Lower lobe of right lung (tissue), 2 donors: ENCODE measurements at regions not wholly inside any gene's neighbourhood (a gene's known extent, or its start where the extent isn't known, plus 50 kb on each side); places are given as distances from the start of the nearest gene placed in this dataset.

ENCODE experiments used
- ATAC-seq, 2 donors: fragments of 200-7000 bp; cut with Tn5 transposase; one replicate each; pipeline ENCODE4 v1.9.1; 2020 to 2022; ENCODE audit warnings: mild to moderate bottlenecking in 2 of 2, moderate library complexity in 2 of 2
- DNase-seq: peaks from one replicate; pipeline ENCODE4 v3.0.0-alpha.2; 2020
- H3K27ac ChIP-seq: fragments of 200-600 bp; one replicate; pipeline ENCODE4 v1.8.0; 2022
- H3K27me3 ChIP-seq: fragments of 200-600 bp; one replicate; pipeline ENCODE4 v1.8.0; 2022; ENCODE audit warnings: low read depth
- H3K36me3 ChIP-seq: fragments of 200-600 bp; one replicate; pipeline ENCODE4 v1.8.0; 2022; ENCODE audit warnings: mild to moderate bottlenecking
- H3K4me1 ChIP-seq: fragments of 200-600 bp; one replicate; pipeline ENCODE4 v1.8.0; 2022
- H3K4me3 ChIP-seq: fragments of 200-600 bp; one replicate; pipeline ENCODE4 v1.8.0; 2022; ENCODE audit warnings: mild to moderate bottlenecking
- H3K9me3 ChIP-seq: fragments of 200-600 bp; one replicate; pipeline ENCODE4 v1.8.0; 2022
- CTCF ChIP-seq: fragments of 200-600 bp; IDR thresholded peaks from one replicate; pipeline ENCODE4 v1.8.0; 2022; ENCODE audit warnings: antibody characterized with exemption, mild to moderate bottlenecking
- intact Hi-C: fragments of 100-400 bp; cut with DNase I; formaldehyde crosslinking; loops from one replicate; pipeline ENCODE4 v1.11.0; 2022
- donor health status: DM: no; HTN: yes; CAD: no; lungs with severe emphysema.

DNA sequence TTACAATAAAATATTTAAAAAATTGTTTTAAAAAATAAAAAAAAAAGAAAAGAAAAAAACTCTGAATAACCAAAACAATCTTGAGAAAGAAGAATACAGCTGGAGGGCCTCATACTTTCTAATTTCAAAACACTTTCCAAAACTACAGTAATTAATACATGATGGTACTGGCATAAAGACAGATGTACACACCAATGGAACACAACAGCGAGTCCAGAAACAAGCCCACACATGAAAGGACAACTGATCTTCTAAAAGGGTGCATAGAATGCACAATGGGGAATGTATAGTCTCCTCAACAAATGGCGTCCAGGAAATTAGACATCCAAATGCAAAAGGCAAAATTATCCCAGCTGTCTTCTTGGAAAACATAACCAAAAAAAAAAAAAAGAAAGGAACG lies 99.6 kb downstream of the LURAP1L start:
- no peaks in the 10 kb centered on the region for H3K4me1 ChIP-seq
- TF ChIP-seq CTCF, result no peak
- DNase-seq (no peak), ATAC-seq (no peak)
- intact Hi-C loops, result no loop called here
- H3K27me3 ChIP-seq, result no peaks in the 10 kb centered on the region
- H3K4me3 ChIP-seq, result no peak overlapping the region
- H3K36me3 ChIP-seq, result no peaks in the 10 kb centered on the region
- no peak overlapping the region for H3K27ac ChIP-seq
- no peaks in the 10 kb centered on the region for H3K9me3 ChIP-seq

DNA sequence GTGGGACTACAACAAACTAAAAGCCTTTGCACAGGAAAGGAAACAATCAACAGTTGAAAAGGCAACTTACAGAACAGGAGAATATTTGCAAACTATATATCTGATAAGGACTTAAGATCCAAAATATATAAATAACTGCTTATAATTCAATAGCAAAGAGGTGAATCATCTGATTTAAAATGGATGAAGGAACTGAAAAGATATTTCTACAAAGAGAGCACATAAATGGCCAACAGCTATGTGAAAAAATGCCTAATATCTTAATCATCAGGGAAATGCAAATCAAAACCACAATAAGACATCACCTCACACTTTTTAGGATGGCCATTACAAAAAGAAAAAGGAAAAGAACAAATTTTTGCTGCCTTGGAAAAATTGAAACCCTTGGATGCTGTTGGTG lies 100.4 kb downstream of the LURAP1L start:
- no peak for DNase-seq
- H3K4me3 ChIP-seq, result no peak overlapping the region
- no peak for ATAC-seq
- TF ChIP-seq CTCF, result no peak
- no peaks in the 10 kb centered on the region for H3K9me3 ChIP-seq
- no peak overlapping the region for H3K27ac ChIP-seq
- H3K27me3 ChIP-seq, result no peaks in the 10 kb centered on the region
- no peaks in the 10 kb centered on the region for H3K36me3 ChIP-seq
- intact Hi-C loops, result no loop called here
- no peaks in the 10 kb centered on the region for H3K4me1 ChIP-seq

- Histone ChIP-seq H3K27ac (no peak overlapping the region), H3K36me3 (no peaks in the 10 kb centered on the region), H3K4me1 (no peaks in the 10 kb centered on the region), H3K27me3 (no peaks in the 10 kb centered on the region), H3K4me3 (no peak overlapping the region), H3K9me3 (no peaks in the 10 kb centered on the region)
- no peak for DNase-seq
- intact Hi-C loops, result no loop called here
- no peak for ATAC-seq
- TF ChIP-seq CTCF, result no peak
Observed at GRCh38 chr9:12876872-12877271, 102.1 kb downstream of the LURAP1L start.

DNA sequence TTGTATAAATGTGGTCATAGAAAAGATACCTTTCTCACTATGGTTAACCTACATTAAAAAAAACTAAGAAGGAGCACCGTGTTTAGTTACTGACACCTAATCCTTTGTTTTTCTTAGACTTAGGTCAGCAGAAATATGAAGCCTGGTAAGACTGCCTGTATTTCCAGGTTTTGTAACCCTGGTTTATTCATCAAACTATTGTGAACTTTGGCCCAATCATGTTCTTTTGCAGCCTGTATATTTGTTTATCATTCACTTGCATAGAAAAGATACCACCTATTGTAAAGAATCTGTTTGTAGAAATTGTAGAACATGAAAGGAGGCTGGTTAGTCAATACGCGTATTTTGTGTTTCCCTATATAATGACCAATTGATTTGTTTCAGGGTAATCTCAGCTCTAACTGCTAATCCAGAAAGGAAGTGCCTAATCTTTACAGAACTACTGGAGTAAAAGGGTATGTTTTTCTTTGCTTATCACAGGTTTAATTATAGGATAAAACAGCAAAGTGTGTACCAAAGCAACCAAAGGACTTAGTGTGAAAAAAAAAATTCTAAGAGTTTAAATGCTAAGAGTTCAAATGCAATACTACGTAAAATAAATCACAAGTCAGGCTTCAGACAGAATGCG lies 103.6 kb downstream of the LURAP1L start:
- Histone ChIP-seq H3K27me3 (no peaks in the 10 kb centered on the region), H3K36me3 (no peaks in the 10 kb centered on the region), H3K9me3 (no peaks in the 10 kb centered on the region), H3K27ac (no peak overlapping the region), H3K4me3 (no peak overlapping the region), H3K4me1 (no peaks in the 10 kb centered on the region)
- DNase-seq (no peak), ATAC-seq (no peak)
- no peak for TF ChIP-seq CTCF
- intact Hi-C loops, result no loop called here

- intact Hi-C loops, result loop anchor here (10.0 kb wide), 1 partner anchor 155 kb away; no protein-coding TSS in a partner anchor
- ATAC-seq, result no peak
Observed at GRCh38 chr9:12879961-12880360, 105.1 kb downstream of the LURAP1L start.

More at GRCh38 chr9:12879961-12880360, 105.1 kb downstream of the LURAP1L start:
- Histone ChIP-seq H3K36me3 (no peaks in the 10 kb centered on the region), H3K4me1 (no peaks in the 10 kb centered on the region), H3K4me3 (no peak overlapping the region), H3K9me3 (no peaks in the 10 kb centered on the region), H3K27me3 (no peaks in the 10 kb centered on the region), H3K27ac (no peak overlapping the region)
- no peak for DNase-seq
- TF ChIP-seq CTCF, result no peak
